Activated CD4-positive, CD25-positive, alpha-beta regulatory T cell treated with anti-CD3 and anti-CD28 coated beads, Interleukin-2, amount 50 U/mL, for 24 hours (primary cell): ENCODE measurements at regions not wholly inside any gene's neighbourhood (a gene's known extent, or its start where the extent isn't known, plus 50 kb on each side); places are given as distances from the start of the nearest gene placed in this dataset.
"Not testable (repeated sequence)": the region's sequence is repeated elsewhere in the genome, so short reads cannot be mapped to it uniquely, and the experiment has no call there.

ENCODE experiments used
- ATAC-seq, 2 donors: fragments of 150-1000 bp; cut with Tn5 transposase; one replicate each; pipeline ENCODE4 v1.10.0; 2021; ENCODE audit warnings: mild to moderate bottlenecking in 1 of 2, moderate library complexity in 1 of 2

DNA sequence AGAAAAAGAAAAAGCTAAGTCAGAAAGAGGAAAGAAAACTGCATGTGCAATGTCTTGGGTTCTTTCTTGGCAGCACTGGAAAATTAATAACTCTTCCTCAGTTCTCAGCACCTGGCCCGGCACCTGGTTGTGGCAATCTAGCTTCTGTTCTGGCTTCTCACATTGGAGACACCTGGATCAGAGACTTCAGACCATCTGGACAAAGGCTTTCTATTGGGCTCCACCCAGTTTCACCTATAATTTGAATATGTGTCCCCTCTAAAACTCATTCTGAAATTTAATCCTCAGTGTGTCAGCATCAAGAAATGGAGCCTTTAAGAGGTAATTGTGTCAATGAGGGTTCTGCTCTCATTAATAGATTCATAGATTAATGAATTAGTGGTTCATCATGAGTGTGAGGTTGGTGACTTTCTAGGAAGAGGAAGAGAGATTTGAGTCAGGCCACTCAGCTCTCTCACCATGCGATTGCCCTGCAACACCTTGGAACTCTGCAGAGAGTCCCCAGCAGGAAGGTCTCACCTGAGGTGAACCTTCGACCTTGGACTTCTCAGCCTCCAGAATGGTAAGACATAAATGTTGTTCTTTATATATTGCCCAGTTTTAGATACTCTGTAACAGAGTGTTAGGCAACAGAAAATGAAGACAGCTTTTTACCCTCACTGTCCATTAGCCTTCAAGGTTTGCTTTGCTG, 679.9 kb downstream of the NTRK3 start:
- ATAC-seq = no peak

DNA sequence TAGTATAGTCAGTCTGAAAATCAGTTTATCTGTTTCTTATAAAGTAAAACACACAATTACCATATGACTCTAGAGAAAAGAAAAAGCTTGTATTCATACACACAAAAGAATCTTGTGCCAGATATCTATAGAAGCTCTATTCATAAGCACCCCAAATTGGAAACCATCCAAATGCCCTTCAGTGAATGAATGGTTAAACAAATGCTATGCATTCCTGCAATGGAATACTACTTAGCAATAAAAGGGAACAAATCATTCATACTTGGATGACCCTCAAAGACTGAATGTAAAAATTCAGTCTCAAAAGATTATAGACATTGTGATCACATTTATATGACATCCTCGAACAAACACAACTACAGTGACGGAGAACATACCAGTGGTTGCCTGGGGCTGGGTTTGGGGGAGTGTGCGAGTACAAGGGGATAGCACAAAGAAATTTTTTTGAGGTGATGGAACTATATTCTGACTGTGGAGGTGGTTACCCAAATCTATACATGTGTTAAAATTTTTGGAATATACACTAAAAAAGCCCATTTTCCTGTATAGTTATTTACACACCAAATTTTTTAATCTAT, 680.6 kb downstream of the NTRK3 start:
- no peak for ATAC-seq

- no peak for ATAC-seq
Observed at GRCh38 chr15:87573534-87573933, 683.0 kb downstream of the NTRK3 start.

DNA sequence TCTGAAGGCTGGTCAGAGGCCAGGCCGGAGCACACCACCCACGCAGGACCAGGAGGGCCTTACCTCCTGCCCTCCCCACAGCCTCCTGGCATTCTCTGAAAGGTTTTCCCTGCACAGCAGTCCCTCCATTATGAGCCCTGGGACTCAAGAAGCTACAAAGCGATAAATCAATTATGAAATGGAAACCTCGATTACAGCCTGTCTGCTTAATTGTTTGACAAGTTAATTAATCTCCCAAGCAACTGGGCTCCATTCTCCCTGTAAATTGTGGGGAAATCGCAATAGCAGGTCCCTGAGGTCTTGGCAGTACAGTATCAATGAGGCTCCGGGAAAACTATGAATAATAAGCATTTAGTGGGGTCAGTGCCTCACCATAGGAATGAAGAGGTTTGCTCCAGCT, 683.5 kb downstream of the NTRK3 start:
- no peak for ATAC-seq

DNA sequence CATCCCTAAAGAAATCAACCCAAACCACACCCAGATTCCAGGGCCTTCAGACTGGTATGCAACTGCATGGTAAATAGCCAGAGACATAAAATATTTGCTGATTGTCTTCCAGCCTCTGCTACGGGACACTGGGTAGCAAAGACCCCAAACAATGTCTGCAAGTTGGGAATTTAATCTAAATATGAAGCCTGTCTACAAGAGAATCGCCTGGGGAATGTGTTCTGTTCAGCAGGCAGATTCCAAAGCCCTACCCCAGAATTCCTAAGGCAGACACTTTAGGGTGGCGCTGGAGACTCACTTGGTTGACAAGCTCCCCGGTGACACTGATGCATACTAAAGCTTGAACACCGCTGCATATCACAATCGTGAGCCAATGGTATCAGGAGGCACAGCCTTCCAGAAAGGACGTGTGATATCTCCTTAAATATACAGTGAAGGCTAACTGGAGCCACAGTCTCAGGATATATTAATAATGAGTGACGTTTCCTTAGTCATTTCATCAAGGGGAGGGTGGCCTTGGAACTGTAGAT, 684.1 kb downstream of the NTRK3 start:
- no peak for ATAC-seq

- ATAC-seq = no peak
Observed at GRCh38 chr15:87570206-87570605, 686.3 kb downstream of the NTRK3 start.

DNA sequence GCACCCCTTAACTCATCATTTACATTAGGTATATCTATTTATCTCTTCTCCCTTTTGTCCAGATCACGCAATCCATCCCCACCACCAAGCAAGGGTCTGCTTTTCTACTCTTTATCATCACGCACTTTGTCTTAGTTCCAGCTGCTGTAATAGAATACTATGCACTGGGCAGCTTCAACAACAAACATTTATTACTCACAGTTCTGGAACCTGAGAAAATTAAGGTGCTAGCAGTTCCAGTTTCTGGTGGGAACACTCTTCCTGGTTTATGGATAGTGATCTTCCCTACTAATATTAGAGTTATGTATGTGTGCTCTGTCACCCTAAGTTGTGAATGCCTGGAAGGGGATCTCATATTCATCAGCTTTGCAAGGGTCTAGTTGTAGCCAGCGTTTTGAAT, 687.0 kb downstream of the NTRK3 start:
- no peak for ATAC-seq

GRCh38 chr15:87567406-87568030, 689.0 kb downstream of the NTRK3 start:
- ATAC-seq = no peak

- no peak for ATAC-seq
Observed at GRCh38 chr15:87566236-87566635, 690.3 kb downstream of the NTRK3 start.

DNA sequence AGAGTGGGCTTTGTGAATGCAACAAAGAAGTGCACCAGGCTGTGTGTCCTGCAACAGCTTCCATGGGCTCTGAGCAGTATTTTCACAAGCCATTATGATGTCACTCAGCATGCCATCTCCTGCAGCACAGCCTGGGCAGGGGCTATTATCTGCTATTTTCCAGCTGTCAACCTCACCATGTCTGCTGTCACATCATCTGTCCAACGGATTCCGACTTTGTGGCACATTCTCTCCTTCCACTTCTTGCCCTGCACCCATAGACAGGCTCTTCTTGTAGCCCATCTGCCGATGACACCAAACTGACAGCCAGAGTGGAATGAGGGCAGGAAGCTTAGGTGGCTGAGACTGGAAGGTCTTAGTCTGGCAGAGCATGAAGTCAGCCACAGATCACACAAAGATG, 691.9 kb downstream of the NTRK3 start:
- ATAC-seq = no peak

DNA sequence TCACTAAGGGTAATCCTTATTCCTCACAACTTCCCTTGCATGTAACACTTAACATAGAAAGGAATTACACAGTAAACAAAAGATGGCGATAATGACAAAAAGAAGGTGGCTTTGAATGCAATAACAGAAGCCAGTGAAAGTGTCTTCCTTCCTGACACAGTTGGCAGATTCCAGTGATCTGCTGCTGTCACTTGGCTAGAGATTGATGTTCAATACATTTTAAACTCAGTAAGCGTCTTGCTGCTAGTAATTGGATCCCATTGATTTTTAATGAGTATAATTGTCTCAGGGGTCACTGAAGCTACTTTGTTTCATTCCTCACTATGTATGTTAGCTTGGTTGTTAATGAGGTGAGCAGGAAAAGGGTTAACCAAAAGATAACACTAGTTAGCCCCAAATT, 692.7 kb downstream of the NTRK3 start:
- no peak for ATAC-seq

- ATAC-seq = no peak
Observed at GRCh38 chr15:87562203-87562602, 694.3 kb downstream of the NTRK3 start.

DNA sequence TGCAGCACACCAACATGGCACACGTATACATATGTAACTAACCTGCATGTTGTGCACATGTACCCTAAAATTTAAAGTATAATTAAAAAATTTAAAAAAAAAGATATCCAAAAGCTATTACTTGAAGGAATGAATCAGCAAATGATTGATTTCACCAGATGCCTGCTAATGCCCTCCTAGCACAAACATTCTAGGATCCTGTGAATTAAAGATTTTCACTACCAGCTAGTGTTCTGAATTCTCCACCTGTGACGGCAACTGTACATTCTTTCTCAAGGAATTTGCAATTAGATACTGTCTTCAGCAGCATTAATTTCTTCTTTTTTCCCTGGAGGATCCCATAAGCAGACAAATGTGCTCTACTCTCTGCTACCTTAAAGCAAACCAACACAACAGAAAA, 694.9 kb downstream of the NTRK3 start:
- no peak for ATAC-seq

DNA sequence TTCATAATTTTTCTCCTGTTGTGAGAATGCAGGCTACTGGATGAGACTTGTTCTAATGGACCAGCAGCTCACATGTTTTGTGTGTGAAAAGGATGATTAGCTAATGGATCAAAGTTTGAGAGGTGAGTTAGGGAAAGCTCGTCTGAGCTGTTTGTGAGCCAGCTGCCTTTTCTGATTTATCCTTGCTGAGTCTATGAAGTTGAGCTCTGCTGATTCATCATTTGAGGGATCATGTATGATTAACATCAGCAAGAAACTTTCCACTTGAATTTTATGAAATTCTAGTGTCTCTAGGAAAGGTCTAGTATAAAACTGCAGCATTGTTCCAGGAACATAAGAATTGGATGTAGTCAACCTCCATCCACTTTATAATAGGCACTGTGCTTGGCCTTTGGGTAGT, 698.7 kb downstream of the NTRK3 start:
- no peak for ATAC-seq

- ATAC-seq = no peak
Observed at GRCh38 chr15:87556886-87557285, 699.7 kb downstream of the NTRK3 start.

GRCh38 chr15:87549860-87550259, 706.7 kb downstream of the NTRK3 start:
- no peak for ATAC-seq

DNA sequence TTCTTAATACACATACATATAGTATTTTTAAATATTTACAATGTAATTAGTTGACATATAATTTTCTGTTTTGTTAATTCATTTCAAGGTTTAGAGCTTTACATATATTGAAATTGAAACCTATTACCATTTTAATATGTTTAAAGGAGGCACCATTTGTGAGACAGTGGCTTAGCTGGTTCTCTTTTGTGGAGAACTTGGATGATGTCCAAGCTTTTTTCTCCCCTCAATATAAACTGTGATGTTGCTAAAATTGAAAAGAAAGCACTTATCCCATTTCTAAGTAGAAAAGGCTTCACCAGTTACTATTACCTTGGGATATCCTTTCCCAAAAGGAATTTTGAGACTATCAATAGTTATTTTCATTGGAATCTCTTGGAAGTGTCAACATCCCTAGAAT, 707.2 kb downstream of the NTRK3 start:
- ATAC-seq = no peak

DNA sequence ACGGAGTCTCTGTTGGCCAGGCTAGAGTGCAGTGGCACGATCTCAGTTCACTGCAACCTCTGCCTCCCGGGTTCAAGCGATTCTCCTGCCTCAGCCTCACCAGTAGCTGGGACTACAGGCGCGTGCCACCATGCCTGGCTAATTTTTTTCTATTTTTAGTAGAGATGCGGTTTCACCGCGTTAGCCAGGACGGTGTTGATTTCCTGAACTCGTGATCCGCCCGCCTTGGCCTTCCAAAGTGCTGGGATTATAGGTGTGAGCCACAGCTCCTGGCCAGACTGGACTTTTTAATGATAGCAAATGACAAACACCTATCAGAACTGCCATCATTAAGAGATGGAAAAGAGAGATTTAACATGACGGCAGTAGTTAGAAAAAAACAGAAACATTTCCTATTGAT, 707.9 kb downstream of the NTRK3 start:
- not testable (repeated sequence) for ATAC-seq

GRCh38 chr15:87547470-87548181, 708.9 kb downstream of the NTRK3 start:
- no peak for ATAC-seq

GRCh38 chr15:87538327-87538834, 718.2 kb downstream of the NTRK3 start:
- no peak for ATAC-seq

DNA sequence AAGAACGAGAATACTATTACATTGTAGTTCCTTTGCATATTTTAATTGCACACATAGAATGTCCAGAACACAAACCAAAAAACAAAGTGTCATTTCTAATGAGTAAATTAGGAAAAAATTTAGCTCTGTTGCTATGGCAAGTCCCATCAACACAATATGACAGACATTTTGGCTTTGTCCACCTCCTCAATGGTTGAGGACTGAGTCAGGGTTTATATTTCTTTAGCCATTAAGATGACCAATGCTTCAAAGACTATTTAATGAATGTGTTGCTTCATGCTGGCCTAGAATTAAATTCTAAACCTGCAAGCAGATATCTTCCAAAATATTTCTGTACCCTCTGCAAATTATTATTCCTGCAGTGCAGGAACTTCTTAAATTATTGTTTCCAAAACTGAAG, 719.2 kb downstream of the NTRK3 start:
- ATAC-seq = no peak

- ATAC-seq = not testable (repeated sequence)
Observed at GRCh38 chr15:87533637-87534036, 722.9 kb downstream of the NTRK3 start.

GRCh38 chr15:87528873-87529272, 727.7 kb downstream of the NTRK3 start:
- ATAC-seq = no peak
